K562 (cell line): ENCODE measurements at regions not wholly inside any gene's neighbourhood (a gene's known extent, or its start where the extent isn't known, plus 50 kb on each side); places are given as distances from the start of the nearest gene placed in this dataset.

Experiments
- ATAC-seq: fragments of 200-7000 bp; cut with Tn5 transposase; 3 replicates; pipeline ENCODE4 v1.9.1; 2020; ENCODE audit warnings: moderate library complexity
- BruUV-seq: library from RNA; stranded (reverse); fragments of 400-500 nt; replicated peaks from 2 replicates; lab custom pipeline; 2021; lab: Mats Ljungman, UMichigan
- CTCF ChIA-PET: fragments of 300-600 bp; formaldehyde crosslinking; extraction: SDS; loops from one replicate; lab custom pipeline; 2021; ENCODE audit warnings: low intra/inter-chr PET ratio; lab: Yijun Ruan, JAX
- POLR2A ChIA-PET: fragments of 300-600, 350-650 bp; sonication (Branson Sonifier 250); formaldehyde crosslinking; extraction: SDS; loops from one replicate; lab custom pipeline; 2021; ENCODE audit warnings: antibody characterized with exemption, inconsistent platforms; lab: Yijun Ruan, JAX
- DNase-seq, 4 experiments: peaks; one replicate each; pipeline versions ENCODE4 v3.0.0 to v3.0.0-alpha.2; 2011 to 2018; ENCODE audit warnings: low spot score in 3 of 4, mixed read lengths in 3 of 4; ENCODE audit errors: extremely low read depth in 1 of 4
- FAIRE-seq: peaks from 2 replicates; lab custom pipeline; 2011; peaks lifted over from hg19 to GRCh38; lab: Jason Lieb, UNC
- H2AFZ ChIP-seq: 2 replicates; pipeline ENCODE4 v1.6.0; 2011; ENCODE audit warnings: low read depth, low read length, control low read depth, inconsistent platforms
- H3K27ac ChIP-seq: fragments of 200-600 bp; 3 replicates; pipeline ENCODE4 v1.8.0; 2011; ENCODE audit warnings: low read depth, mild to moderate bottlenecking, control low read depth, inconsistent platforms, low read length, moderate library complexity, mixed read lengths; ENCODE audit errors: extremely low read depth
- H3K27me3 ChIP-seq, 2 experiments: fragments of 300-600 bp in 1 of 2; 2 replicates in 1 of 2; 3 replicates in 1 of 2; pipeline versions ENCODE4 v1.6.0 to v1.8.0; 2011; ENCODE audit warnings: inconsistent platforms in 2 of 2, low read length in 2 of 2, mild to moderate bottlenecking in 1 of 2, mixed read lengths in 1 of 2, moderate library complexity in 1 of 2; ENCODE audit not compliant: control insufficient read depth in 2 of 2, insufficient read depth in 2 of 2
- H3K36me3 ChIP-seq: fragments of 300-600 bp; 3 replicates; pipeline ENCODE4 v1.8.0; 2011; ENCODE audit warnings: mild to moderate bottlenecking, low read length, inconsistent platforms; ENCODE audit not compliant: control insufficient read depth, insufficient read depth
- H3K4me1 ChIP-seq, 2 experiments: fragments of 200-600 bp in 1 of 2; replicated peaks in 1 of 2; 2 replicates in 1 of 2; 3 replicates in 1 of 2; pipeline versions ENCODE4 v1.5.1 to v1.8.0; 2011; ENCODE audit warnings: inconsistent platforms in 2 of 2, low read length in 2 of 2, mild to moderate bottlenecking in 1 of 2, mixed read lengths in 1 of 2, moderate library complexity in 1 of 2; ENCODE audit not compliant: control insufficient read depth in 2 of 2, insufficient read depth in 2 of 2
- H3K4me2 ChIP-seq: 2 replicates; pipeline ENCODE4 v1.6.1; 2011; ENCODE audit warnings: low read length, control low read depth, inconsistent platforms, mixed read lengths; ENCODE audit not compliant: insufficient read depth
- H3K4me3 ChIP-seq: fragments of 200-600 bp; sonication (generic), shearing (Covaris generic); 2 replicates; pipeline ENCODE4 v1.5.1; 2016; ENCODE audit warnings: control low read depth, inconsistent platforms
- H3K79me2 ChIP-seq: fragments of 200-600 bp; 3 replicates; pipeline ENCODE4 v1.8.0; 2011; ENCODE audit warnings: low read length, inconsistent platforms; ENCODE audit not compliant: control insufficient read depth, insufficient read depth
- H3K9ac ChIP-seq, 2 experiments: 2 replicates each; pipeline versions ENCODE4 v1.6.0 to v1.6.1; 2011; ENCODE audit warnings: low read depth in 2 of 2, low read length in 2 of 2, control low read depth in 1 of 2, inconsistent platforms in 1 of 2, mild to moderate bottlenecking in 1 of 2, mixed read lengths in 1 of 2; ENCODE audit not compliant: insufficient read depth in 1 of 2
- H3K9me1 ChIP-seq: one replicate; pipeline ENCODE4 v1.6.0; 2011; ENCODE audit warnings: inconsistent platforms, mild to moderate bottlenecking, low read length, moderate library complexity; ENCODE audit not compliant: control insufficient read depth, insufficient read depth
- H3K9me3 ChIP-seq: replicated peaks from 2 replicates; pipeline ENCODE4 v1.5.1; 2011; ENCODE audit warnings: low read depth, low read length, inconsistent platforms; ENCODE audit not compliant: control insufficient read depth, insufficient read depth
- H4K20me1 ChIP-seq: replicated peaks from 2 replicates; pipeline ENCODE4 v1.6.1; 2011; ENCODE audit warnings: low read length, inconsistent platforms, mixed read lengths; ENCODE audit not compliant: control insufficient read depth, insufficient read depth
- ARID1B ChIP-seq: fragments of 450-650 bp; IDR thresholded peaks from 2 replicates; pipeline ENCODE4 v1.6.1; 2016; ENCODE audit warnings: antibody characterized with exemption, mild to moderate bottlenecking, inconsistent platforms
- CTCF ChIP-seq, 3 experiments: IDR thresholded peaks in 2 of 3; conservative IDR thresholded peaks in 1 of 3; 2 replicates each; pipeline ENCODE4 v1.5.1; 2011 to 2012; ENCODE audit warnings: low read length in 3 of 3, mild to moderate bottlenecking in 3 of 3, control low read depth in 2 of 3, improper control_type of control experiment in 1 of 3, inconsistent platforms in 1 of 3, low read depth in 1 of 3, mixed read lengths in 1 of 3, moderate library complexity in 1 of 3; ENCODE audit not compliant: insufficient read depth in 2 of 3
- MAFK ChIP-seq: IDR thresholded peaks from 2 replicates; pipeline ENCODE4 v1.6.1; 2011; ENCODE audit warnings: low read length, improper control_type of control experiment
- TEAD4 ChIP-seq, 2 experiments: sonication (generic) in 1 of 2; formaldehyde crosslinking in 1 of 2; IDR thresholded peaks; 2 replicates each; pipeline versions ENCODE4 v1.6.1 to v1.8.0; 2012 to 2022; ENCODE audit warnings: borderline replicate concordance in 1 of 2, inconsistent platforms in 1 of 2, low read length in 1 of 2, mild to moderate bottlenecking in 1 of 2, missing genetic modification reagents in 1 of 2
- ZNF830 ChIP-seq: fragments of 250-450 bp; sonication (Bioruptor Pico); IDR thresholded peaks from 2 replicates; pipeline ENCODE4 v1.5.0; 2021; ENCODE audit warnings: mild to moderate bottlenecking
- WGBS: fragments of 100-300 bp; shearing (Covaris generic); methylation state at CpG from one replicate; pipeline ENCODE4 v1.1.6; 2016; ENCODE audit warnings: low coverage, mixed read lengths; ENCODE audit not compliant: insufficient coverage; ENCODE audit errors: missing lambda C conversion rate; 5-methylcytosine and 5-hydroxymethylcytosine counted together
- in situ Hi-C: fragments of 300-500 bp; cut with MboI; formaldehyde crosslinking; loops from 4 replicates; pipeline ENCODE4 v1.15.0; 2018; ENCODE audit warnings: inconsistent platforms, mixed read lengths
- intact Hi-C: fragments of 100-400 bp; cut with micrococcal nuclease; formaldehyde crosslinking; loops from 2 replicates; pipeline ENCODE4 v1.14.2; 2022

- TF ChIP-seq TEAD4 (IDR thresholded peaks at IDR 0.05; ENCODE audit: low read length), result no peak
- TF ChIP-seq TEAD4 (CRISPR knock-in tag; IDR thresholded peaks at IDR 0.05; ENCODE audit: borderline replicate concordance), result no peak
These were observed 205.3 kb upstream of the GALNT17 start (continued) for GRCh38 chr7:70926666-70927065.

- no peaks in the 10 kb centered on the region for H3K79me2 ChIP-seq
- in situ Hi-C loops, result loop anchor here (25.0 kb wide), 1 partner anchor 1248 kb away; no protein-coding TSS in a partner anchor
- H2AFZ ChIP-seq, result no peak overlapping the region
- no peaks in the 10 kb centered on the region for H3K9me3 ChIP-seq
- TF ChIP-seq CTCF (IDR thresholded peaks at IDR 0.05 in 2 of 3, conservative IDR thresholded peaks at IDR 0.05 in 1 of 3; ENCODE audit: insufficient read depth in 2 of 3, low read depth in 1 of 3, low read length in 3 of 3), result peak in 1 of 3 experiments; percentile 4; a peak in 1 of 6 replicates
- TF ChIP-seq ZNF830 (CRISPR knock-in tag), result no peak
- TF ChIP-seq MAFK, result no peak
- no peak for TF ChIP-seq ARID1B
- ATAC-seq, result no peak
- POLR2A ChIA-PET, result interaction anchor here (0.8 to 1.1 kb wide), 2 partner anchors 10 to 235 kb away, joined by 3 read pairs; no protein-coding TSS in a partner anchor
- no peaks in the 10 kb centered on the region for H3K36me3 ChIP-seq
- H3K9me1 ChIP-seq, result no peaks in the 10 kb centered on the region
- DNase-seq, result no peak
- intact Hi-C loops, result no loop called here
- H3K4me1 ChIP-seq, result no peaks in the 10 kb centered on the region
- H4K20me1 ChIP-seq, result no peaks in the 10 kb centered on the region; the same call in 1 of the 2 replicates
- no peak overlapping the region for H3K4me3 ChIP-seq
- FAIRE-seq, result no peak
- BruUV-seq, result no TSS peak
- H3K27me3 ChIP-seq, result peaks cover 2 to 11% of the 10 kb centered on the region in 2 experiments; a peak in 4 of 5 replicates
- no peak overlapping the region for H3K4me2 ChIP-seq
- no peak overlapping the region for H3K27ac ChIP-seq
- no peak overlapping the region for H3K9ac ChIP-seq
- WGBS, result 0% methylated on average over 7 of the region's 8 CpGs
- CTCF ChIA-PET, result no interaction called here
These were observed 196.6 kb upstream of the GALNT17 start for GRCh38 chr7:70935311-70935710.
